K562 (cell line): ENCODE measurements at regions not wholly inside any gene's neighbourhood (a gene's known extent, or its start where the extent isn't known, plus 50 kb on each side); places are given as distances from the start of the nearest gene placed in this dataset.

Source experiments
- ETS1 ChIP-seq: conservative IDR thresholded peaks from 2 replicates; pipeline ENCODE4 v1.6.1; 2011; ENCODE audit warnings: low read depth, mild to moderate bottlenecking, low read length; ENCODE audit not compliant: control insufficient read depth
- GTF3C2 ChIP-seq: IDR thresholded peaks from 3 replicates; pipeline ENCODE4 v1.6.1; 2011; ENCODE audit warnings: borderline replicate concordance, mild to moderate bottlenecking, moderate library complexity; ENCODE audit not compliant: insufficient read length; ENCODE audit errors: extremely low read depth
- KAT2B ChIP-seq: IDR thresholded peaks from one replicate; pipeline ENCODE4 v1.6.1; 2012; ENCODE audit warnings: low read depth, mild to moderate bottlenecking, control low read depth, inconsistent platforms, low read length, moderate library complexity
- MAX ChIP-seq: sonication (generic); formaldehyde crosslinking; IDR thresholded peaks from 2 replicates; pipeline ENCODE4 v1.9.0; 2022; ENCODE audit warnings: mild to moderate bottlenecking, missing genetic modification reagents
- NRF1 ChIP-seq, 2 experiments: fragments of 450-650 bp; IDR thresholded peaks in 1 of 2; conservative IDR thresholded peaks in 1 of 2; 2 replicates each; pipeline ENCODE4 v1.6.1; 2014; ENCODE audit warnings: mild to moderate bottlenecking in 2 of 2
- PHTF2 ChIP-seq: fragments of 250-450 bp; sonication (Bioruptor Pico); IDR thresholded peaks from 2 replicates; pipeline ENCODE4 v1.5.0; 2021; ENCODE audit warnings: mild to moderate bottlenecking
- POLR2A ChIP-seq: fragments of 450-650 bp; conservative IDR thresholded peaks from 2 replicates; pipeline ENCODE4 v1.6.1; 2016
- POLR2AphosphoS2 ChIP-seq: IDR thresholded peaks from 2 replicates; pipeline ENCODE4 v1.6.1; 2012; ENCODE audit warnings: low read length, improper control_type of control experiment
- RREB1 ChIP-seq: fragments of 250-450 bp; sonication (Bioruptor Pico); IDR thresholded peaks from 2 replicates; pipeline ENCODE4 v1.4.0; 2020
- SNAPC5 ChIP-seq: fragments of 250-450 bp; sonication (Bioruptor Pico); IDR thresholded peaks from 2 replicates; pipeline ENCODE4 v1.8.0; 2021; ENCODE audit warnings: moderate library complexity, mild to moderate bottlenecking, inconsistent platforms

GRCh38 chr5:57420801-57421200 lies 61.8 kb downstream of the ACTBL2 start:
- TF ChIP-seq RREB1 (no peak), POLR2A (no peak), ETS1 (no peak), SNAPC5 (CRISPR knock-in tag) (no peak), MAX (no peak), KAT2B (no peak), PHTF2 (CRISPR knock-in tag) (no peak), POLR2AphosphoS2 (no peak), NRF1 (conservative IDR thresholded peaks at IDR 0.05 in 1 of 2, IDR thresholded peaks at IDR 0.05 in 1 of 2) (no peak), GTF3C2 (no peak)
